Body of pancreas (tissue), 4 donors: ENCODE measurements at regions not wholly inside any gene's neighbourhood (a gene's known extent, or its start where the extent isn't known, plus 50 kb on each side); places are given as distances from the start of the nearest gene placed in this dataset.

Experiments used
- POLR2A ChIP-seq, 3 donors: fragments of 450-650 bp; IDR thresholded peaks; one replicate each; pipeline ENCODE4 v1.6.1; 2016; ENCODE audit warnings: antibody characterized with exemption in 3 of 3, mild to moderate bottlenecking in 2 of 3
- TF ChIP-seq, protein P1 (sequence below), 7 experiments: fragments of 450-650 bp in 4 of 7; fragments of 200-600 bp in 3 of 7; sonication (generic) in 3 of 7; IDR thresholded peaks; one replicate each; pipeline ENCODE4 v1.5.1; 2016 to 2019; ENCODE audit warnings: antibody characterized with exemption in 7 of 7

DNA sequence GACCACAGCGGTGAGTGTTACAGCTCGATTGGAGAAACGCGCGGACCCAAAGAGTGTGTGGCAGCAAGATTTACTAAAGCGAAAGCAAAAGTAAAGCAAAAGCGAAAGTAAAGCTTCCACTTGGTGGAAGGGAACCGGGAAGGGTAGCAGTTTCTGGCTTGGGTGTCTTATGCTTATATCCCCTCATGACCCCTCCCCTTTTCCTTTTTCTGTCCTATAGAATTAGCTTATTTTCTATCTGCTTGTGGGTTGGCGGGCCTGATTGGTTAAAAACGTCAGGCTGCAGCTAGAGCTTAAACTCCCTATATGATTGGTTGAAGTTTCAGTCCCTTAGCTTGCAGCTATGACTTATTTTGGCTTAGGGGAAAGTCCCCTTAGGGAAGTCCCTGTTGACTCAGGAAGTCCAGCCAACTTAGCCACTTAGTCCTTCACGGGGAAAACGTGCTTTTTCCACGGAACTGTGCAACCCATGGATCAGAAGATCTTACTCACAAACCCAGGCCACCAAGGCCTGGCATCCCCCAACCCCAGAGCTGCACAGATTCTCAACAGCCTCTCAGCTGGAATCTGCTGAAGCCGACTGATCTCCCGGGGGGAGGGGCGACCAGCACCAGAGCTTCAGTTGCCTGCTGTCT is 114.2 kb upstream of the ADAMTS16 start:
- TF ChIP-seq, protein P1, sequence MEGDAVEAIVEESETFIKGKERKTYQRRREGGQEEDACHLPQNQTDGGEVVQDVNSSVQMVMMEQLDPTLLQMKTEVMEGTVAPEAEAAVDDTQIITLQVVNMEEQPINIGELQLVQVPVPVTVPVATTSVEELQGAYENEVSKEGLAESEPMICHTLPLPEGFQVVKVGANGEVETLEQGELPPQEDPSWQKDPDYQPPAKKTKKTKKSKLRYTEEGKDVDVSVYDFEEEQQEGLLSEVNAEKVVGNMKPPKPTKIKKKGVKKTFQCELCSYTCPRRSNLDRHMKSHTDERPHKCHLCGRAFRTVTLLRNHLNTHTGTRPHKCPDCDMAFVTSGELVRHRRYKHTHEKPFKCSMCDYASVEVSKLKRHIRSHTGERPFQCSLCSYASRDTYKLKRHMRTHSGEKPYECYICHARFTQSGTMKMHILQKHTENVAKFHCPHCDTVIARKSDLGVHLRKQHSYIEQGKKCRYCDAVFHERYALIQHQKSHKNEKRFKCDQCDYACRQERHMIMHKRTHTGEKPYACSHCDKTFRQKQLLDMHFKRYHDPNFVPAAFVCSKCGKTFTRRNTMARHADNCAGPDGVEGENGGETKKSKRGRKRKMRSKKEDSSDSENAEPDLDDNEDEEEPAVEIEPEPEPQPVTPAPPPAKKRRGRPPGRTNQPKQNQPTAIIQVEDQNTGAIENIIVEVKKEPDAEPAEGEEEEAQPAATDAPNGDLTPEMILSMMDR (IDR thresholded peaks at IDR 0.05): no peak
- TF ChIP-seq POLR2A (IDR thresholded peaks at IDR 0.05): no peak
